GM18505 (cell line): ENCODE measurements at regions not wholly inside any gene's neighbourhood (a gene's known extent, or its start where the extent isn't known, plus 50 kb on each side); places are given as distances from the start of the nearest gene placed in this dataset.

Experiments used
- ATAC-seq: cut with Tn5 transposase; IDR thresholded peaks from one replicate; pipeline ENCODE4 v1.9.1; 2021; ENCODE audit not compliant: unreplicated experiment
- POLR2A ChIP-seq: IDR thresholded peaks from 4 replicates; pipeline ENCODE4 v1.6.1; 2011; ENCODE audit warnings: borderline replicate concordance; ENCODE audit not compliant: insufficient read depth, insufficient read length; ENCODE audit errors: extremely low read depth

- TF ChIP-seq POLR2A: no peak
- ATAC-seq: no peak
Measured at GRCh38 chr21:20581361-20581760, 416.8 kb upstream of the NCAM2 start.

- TF ChIP-seq POLR2A: no peak
- no peak for ATAC-seq
Measured at GRCh38 chr21:20591284-20591683, 406.9 kb upstream of the NCAM2 start.

- ATAC-seq: no peak
- TF ChIP-seq POLR2A: no peak
Measured at GRCh38 chr21:20592463-20592862, 405.7 kb upstream of the NCAM2 start.

GRCh38 chr21:20603236-20603635 is 395.0 kb upstream of the NCAM2 start:
- ATAC-seq: no peak
- no peak for TF ChIP-seq POLR2A

GRCh38 chr21:20611008-20611407 is 387.2 kb upstream of the NCAM2 start:
- TF ChIP-seq POLR2A: no peak
- ATAC-seq: no peak

- no peak for TF ChIP-seq POLR2A
- no peak for ATAC-seq
Measured at GRCh38 chr21:20613654-20614053, 384.6 kb upstream of the NCAM2 start.

GRCh38 chr21:20617130-20617529 is 381.1 kb upstream of the NCAM2 start:
- no peak for ATAC-seq

GRCh38 chr21:20618878-20619277 is 379.3 kb upstream of the NCAM2 start:
- ATAC-seq: no peak
- no peak for TF ChIP-seq POLR2A

More at GRCh38 chr21:20617130-20617529, 381.1 kb upstream of the NCAM2 start:
- TF ChIP-seq POLR2A: no peak

- TF ChIP-seq POLR2A: no peak
- ATAC-seq: no peak
Measured at GRCh38 chr21:20627594-20627993, 370.6 kb upstream of the NCAM2 start.

GRCh38 chr21:20631633-20632032 is 366.6 kb upstream of the NCAM2 start:
- no peak for TF ChIP-seq POLR2A

GRCh38 chr21:20639026-20639425 is 359.2 kb upstream of the NCAM2 start:
- no peak for ATAC-seq
- no peak for TF ChIP-seq POLR2A

More at GRCh38 chr21:20631633-20632032, 366.6 kb upstream of the NCAM2 start:
- ATAC-seq: no peak

- ATAC-seq: no peak
Measured at GRCh38 chr21:20641241-20641640, 357.0 kb upstream of the NCAM2 start.

GRCh38 chr21:20642681-20643080 is 355.5 kb upstream of the NCAM2 start:
- ATAC-seq: no peak
- no peak for TF ChIP-seq POLR2A

More at GRCh38 chr21:20641241-20641640, 357.0 kb upstream of the NCAM2 start:
- TF ChIP-seq POLR2A: no peak

GRCh38 chr21:20644552-20644951 is 353.7 kb upstream of the NCAM2 start:
- TF ChIP-seq POLR2A: no peak

GRCh38 chr21:20645344-20645743 is 352.9 kb upstream of the NCAM2 start:
- ATAC-seq: no peak
- no peak for TF ChIP-seq POLR2A

More at GRCh38 chr21:20644552-20644951, 353.7 kb upstream of the NCAM2 start:
- no peak for ATAC-seq
